Activated naive CD4-positive, alpha-beta T cell treated with anti-CD3 and anti-CD28 coated beads for 36 hours (primary cell): ENCODE measurements at regions not wholly inside any gene's neighbourhood (a gene's known extent, or its start where the extent isn't known, plus 50 kb on each side); places are given as distances from the start of the nearest gene placed in this dataset.

Experiments
- CTCF ChIA-PET: fragments of 350-600 bp; sonication (Branson Sonifier 250); formaldehyde crosslinking; loops from one replicate; lab custom pipeline; 2021; ENCODE audit warnings: antibody characterized with exemption; lab: Charles Lee
- DNase-seq: peaks from one replicate; pipeline ENCODE4 v3.0.0-alpha.2; 2020
- H3K27ac Mint-ChIP-seq: one replicate; pipeline ENCODE4 v1.8.0; 2021; ENCODE audit warnings: mild to moderate bottlenecking, mixed read lengths
- H3K27me3 Mint-ChIP-seq: one replicate; pipeline ENCODE4 v1.8.0; 2021; ENCODE audit warnings: low read depth, mixed read lengths
- H3K36me3 Mint-ChIP-seq: one replicate; pipeline ENCODE4 v1.8.0; 2021; ENCODE audit warnings: low read depth, mixed read lengths
- H3K4me1 Mint-ChIP-seq: one replicate; pipeline ENCODE4 v1.8.0; 2021; ENCODE audit warnings: low read depth, mixed read lengths
- H3K4me3 Mint-ChIP-seq: one replicate; pipeline ENCODE4 v1.8.0; 2021; ENCODE audit warnings: mild to moderate bottlenecking, moderate library complexity, mixed read lengths
- H3K9me3 Mint-ChIP-seq: one replicate; pipeline ENCODE4 v1.8.0; 2021; ENCODE audit warnings: mixed read lengths
- intact Hi-C: fragments of 100-400 bp; cut with micrococcal nuclease; formaldehyde crosslinking; loops from one replicate; pipeline ENCODE4 v1.15.1; 2023

DNA sequence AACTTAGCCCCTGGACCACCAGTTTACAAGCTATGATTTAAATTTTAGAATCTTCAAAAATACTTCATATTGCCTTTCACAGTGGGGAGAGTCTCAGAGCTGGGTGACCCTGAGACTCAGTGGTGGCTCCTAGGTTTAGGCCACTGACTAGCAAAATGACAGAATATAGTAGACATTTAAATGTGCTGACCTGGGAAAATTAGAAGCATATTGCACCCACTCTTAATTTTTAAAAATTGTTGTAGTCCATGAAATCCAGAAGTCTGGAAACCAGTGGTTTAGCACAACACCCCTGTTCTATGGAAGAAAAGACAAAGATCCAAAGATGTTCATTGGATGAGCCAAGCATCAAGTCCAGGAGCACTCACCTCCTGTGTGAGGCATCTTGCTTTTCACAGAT is 75.0 kb upstream of the PAPPA start:
- intact Hi-C loops = no loop called here
- Mint-ChIP-seq H3K36me3 (no peaks in the 10 kb centered on the region), H3K27ac (no peak overlapping the region), H3K27me3 (peaks cover 2% of the 10 kb centered on the region), H3K4me3 (no peak overlapping the region), H3K4me1 (no peaks in the 10 kb centered on the region), H3K9me3 (no peaks in the 10 kb centered on the region)
- no peak for DNase-seq
- CTCF ChIA-PET = no interaction called here

DNA sequence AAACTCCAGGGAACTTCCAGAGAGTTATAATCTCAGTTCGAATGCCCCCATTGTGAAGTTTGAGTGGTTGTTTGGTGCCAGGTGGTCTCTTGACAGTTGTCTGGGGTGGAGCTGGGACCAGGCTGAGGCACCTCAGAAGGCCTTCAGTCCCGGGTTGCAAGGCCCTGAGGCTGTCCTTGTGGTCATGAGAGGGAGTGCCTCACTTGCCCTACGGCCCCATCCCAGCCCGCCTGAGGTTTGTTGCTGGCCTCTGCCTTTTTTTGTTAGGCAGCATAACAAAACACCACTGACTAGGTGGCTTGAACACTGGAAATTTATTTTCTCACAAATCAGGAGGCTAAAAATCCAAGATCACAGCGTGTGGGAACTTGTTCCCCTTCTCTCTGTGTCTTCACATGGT is 73.0 kb upstream of the PAPPA start:
- CTCF ChIA-PET = no interaction called here
- Mint-ChIP-seq H3K27me3 (no peaks in the 10 kb centered on the region), H3K4me1 (no peaks in the 10 kb centered on the region), H3K4me3 (no peak overlapping the region), H3K9me3 (no peaks in the 10 kb centered on the region), H3K36me3 (no peaks in the 10 kb centered on the region), H3K27ac (no peak overlapping the region)
- DNase-seq = no peak
- intact Hi-C loops = no loop called here

DNA sequence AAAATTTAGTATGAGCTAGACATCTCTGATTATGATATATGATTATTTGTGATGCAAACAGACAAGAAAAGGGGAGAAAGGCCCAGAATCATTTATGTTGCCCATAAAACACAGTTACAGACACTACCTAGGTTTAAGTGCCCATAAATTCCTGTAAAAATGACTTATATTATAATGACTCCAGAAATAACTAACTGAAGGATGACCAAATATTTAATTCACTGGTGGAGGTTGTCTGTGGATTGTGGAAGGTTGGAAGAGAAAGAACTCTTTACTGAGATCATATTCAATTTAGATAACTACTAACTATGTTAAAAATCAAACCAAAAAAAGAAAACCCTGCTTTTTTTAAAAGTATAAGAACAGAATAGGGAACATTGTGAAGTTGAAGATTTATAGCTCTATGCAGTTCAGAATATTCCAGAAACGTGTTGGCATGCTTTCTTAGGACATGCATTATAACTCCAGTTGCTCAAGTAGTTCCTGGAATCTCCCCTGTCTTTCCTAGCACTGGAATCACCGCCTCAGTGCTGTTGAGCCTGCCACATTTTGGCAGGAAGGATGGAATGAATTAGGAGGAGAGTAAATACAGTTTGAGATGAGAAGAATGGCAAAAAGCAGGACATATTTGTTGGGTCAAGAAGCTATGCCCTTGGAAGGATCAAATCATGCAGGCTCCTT is 72.0 kb upstream of the PAPPA start:
- Mint-ChIP-seq H3K4me1 (no peaks in the 10 kb centered on the region), H3K27ac (no peak overlapping the region), H3K36me3 (no peaks in the 10 kb centered on the region), H3K27me3 (no peaks in the 10 kb centered on the region), H3K4me3 (no peak overlapping the region), H3K9me3 (no peaks in the 10 kb centered on the region)
- CTCF ChIA-PET = no interaction called here
- intact Hi-C loops = no loop called here
- no peak for DNase-seq

DNA sequence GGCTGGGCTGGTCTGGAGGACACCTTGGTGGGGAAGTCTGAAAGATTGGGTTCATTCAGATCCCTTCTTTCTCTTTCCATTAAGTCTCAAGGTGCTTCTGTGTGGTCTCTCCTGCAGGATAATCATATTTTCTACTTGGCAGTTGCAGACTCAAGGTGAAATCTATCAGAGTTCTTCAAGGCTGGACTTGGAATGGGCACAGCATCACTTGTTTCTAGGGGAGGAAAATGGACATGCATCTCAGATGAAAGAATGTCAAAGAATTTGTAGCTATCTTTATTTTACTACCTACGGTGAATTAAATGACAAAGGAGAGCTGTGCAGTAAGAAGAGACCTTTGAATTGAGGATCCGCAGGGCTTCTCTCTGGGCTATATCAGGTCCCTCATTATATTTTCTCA is 69.8 kb upstream of the PAPPA start:
- CTCF ChIA-PET = interaction anchor here (0.6 kb wide), 1 partner anchor 10 kb away, joined by 5 read pairs; no protein-coding TSS in a partner anchor
- no peak overlapping the region for H3K27ac Mint-ChIP-seq
- no peaks in the 10 kb centered on the region for H3K27me3 Mint-ChIP-seq
- H3K4me3 Mint-ChIP-seq = no peak overlapping the region
- no peak for DNase-seq
- no peaks in the 10 kb centered on the region for H3K36me3 Mint-ChIP-seq
- no peaks in the 10 kb centered on the region for H3K4me1 Mint-ChIP-seq
- intact Hi-C loops = no loop called here
- H3K9me3 Mint-ChIP-seq = peaks cover 1% of the 10 kb centered on the region

DNA sequence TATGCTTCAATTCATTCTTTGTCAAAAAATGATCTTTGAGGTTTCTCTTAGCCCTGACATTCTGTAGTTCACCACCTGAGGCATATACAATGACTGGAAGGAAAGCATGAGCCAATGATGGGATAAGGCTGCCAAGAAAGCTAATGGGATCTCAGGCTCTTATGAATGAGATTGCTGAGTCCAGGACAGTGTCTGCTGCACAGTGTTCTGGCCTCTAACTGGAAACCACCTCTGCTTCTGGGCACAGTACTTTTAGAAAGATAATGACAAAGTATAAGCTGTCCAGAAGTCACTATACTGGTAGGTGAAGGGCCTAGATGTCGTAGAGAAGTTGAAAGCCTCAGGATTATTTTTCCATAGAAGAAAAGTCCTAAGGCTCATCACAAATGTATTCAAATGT is 69.1 kb upstream of the PAPPA start:
- no peak for DNase-seq
- no peaks in the 10 kb centered on the region for H3K27me3 Mint-ChIP-seq
- H3K4me3 Mint-ChIP-seq = no peak overlapping the region
- intact Hi-C loops = no loop called here
- H3K4me1 Mint-ChIP-seq = no peaks in the 10 kb centered on the region
- H3K27ac Mint-ChIP-seq = no peak overlapping the region
- CTCF ChIA-PET = no interaction called here
- peaks cover 1% of the 10 kb centered on the region for H3K9me3 Mint-ChIP-seq
- H3K36me3 Mint-ChIP-seq = no peaks in the 10 kb centered on the region

DNA sequence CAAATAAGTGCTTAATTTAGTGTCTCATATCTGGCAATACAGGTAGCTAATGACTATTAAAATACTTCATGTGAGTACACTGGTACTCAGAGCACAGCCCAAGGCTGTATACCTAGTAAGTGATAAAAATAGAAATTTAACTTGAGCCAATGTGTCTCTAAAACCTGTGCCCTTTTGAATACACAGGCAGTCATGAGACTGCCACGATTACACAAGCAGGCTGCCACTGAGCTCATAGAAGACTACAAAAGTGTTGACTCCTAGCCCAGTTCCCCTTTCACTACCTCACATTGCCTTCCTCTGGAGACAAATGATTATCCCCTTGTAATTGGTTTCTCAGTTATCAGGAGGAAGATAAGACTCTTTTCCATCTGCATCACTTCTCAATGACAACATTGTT is 66.3 kb upstream of the PAPPA start:
- CTCF ChIA-PET = no interaction called here
- no peak overlapping the region for H3K4me3 Mint-ChIP-seq
- no peak overlapping the region for H3K27ac Mint-ChIP-seq
- no peaks in the 10 kb centered on the region for H3K4me1 Mint-ChIP-seq
- H3K36me3 Mint-ChIP-seq = no peaks in the 10 kb centered on the region
- DNase-seq = no peak
- intact Hi-C loops = no loop called here
- peaks cover 8% of the 10 kb centered on the region for H3K9me3 Mint-ChIP-seq
- H3K27me3 Mint-ChIP-seq = no peaks in the 10 kb centered on the region

DNA sequence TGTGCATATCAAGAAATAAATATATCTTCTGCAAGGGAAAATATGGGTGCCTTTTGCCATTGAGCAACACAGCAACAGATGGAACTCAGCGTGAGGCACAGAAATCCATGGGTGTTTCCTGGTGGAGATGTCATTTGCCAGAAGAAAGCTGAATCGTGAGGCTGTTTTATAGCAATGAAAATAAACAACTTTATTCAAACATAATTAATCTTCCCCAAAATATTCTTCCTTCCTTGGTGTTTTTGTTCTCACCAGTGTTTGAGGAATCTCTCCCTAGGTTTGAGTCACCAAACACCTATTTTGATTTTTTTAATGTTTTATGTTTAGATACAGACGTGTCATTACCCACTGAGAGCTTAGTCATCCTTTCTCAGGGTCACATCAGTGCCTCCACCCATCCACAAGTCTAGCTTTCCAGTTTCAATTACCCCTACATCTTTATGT is 65.8 kb upstream of the PAPPA start:
- no peaks in the 10 kb centered on the region for H3K36me3 Mint-ChIP-seq
- CTCF ChIA-PET = no interaction called here

DNA sequence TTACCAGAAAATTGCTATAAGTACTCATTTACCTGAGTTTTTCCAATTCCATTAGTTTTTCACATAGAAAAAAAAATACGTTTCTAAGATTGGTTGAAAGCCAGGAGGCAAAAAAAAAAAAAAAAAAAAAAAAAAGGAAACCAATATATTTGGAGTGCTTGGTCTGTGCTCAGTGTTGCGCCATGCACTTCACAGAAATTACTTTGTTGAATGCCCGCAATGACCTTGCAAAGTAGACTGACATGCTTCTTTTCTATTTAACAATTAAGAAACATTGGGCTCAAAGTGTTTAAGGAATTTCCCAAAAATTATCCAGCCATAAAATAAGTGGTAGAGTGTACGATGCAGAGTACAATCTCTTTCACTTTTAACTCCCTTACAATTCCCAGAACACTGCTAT is 65.2 kb upstream of the PAPPA start:
- Mint-ChIP-seq H3K27me3 (no peaks in the 10 kb centered on the region), H3K27ac (no peak overlapping the region), H3K4me3 (no peak overlapping the region), H3K4me1 (no peaks in the 10 kb centered on the region), H3K36me3 (no peaks in the 10 kb centered on the region), H3K9me3 (peaks cover 8% of the 10 kb centered on the region)
- CTCF ChIA-PET = no interaction called here
- intact Hi-C loops = no loop called here
- no peak for DNase-seq

More for the DNA sequence above, 65.8 kb upstream of the PAPPA start:
- Mint-ChIP-seq H3K27ac (no peak overlapping the region), H3K4me3 (no peak overlapping the region), H3K4me1 (no peaks in the 10 kb centered on the region), H3K9me3 (peaks cover 8% of the 10 kb centered on the region), H3K27me3 (no peaks in the 10 kb centered on the region)
- DNase-seq = no peak
- intact Hi-C loops = no loop called here

DNA sequence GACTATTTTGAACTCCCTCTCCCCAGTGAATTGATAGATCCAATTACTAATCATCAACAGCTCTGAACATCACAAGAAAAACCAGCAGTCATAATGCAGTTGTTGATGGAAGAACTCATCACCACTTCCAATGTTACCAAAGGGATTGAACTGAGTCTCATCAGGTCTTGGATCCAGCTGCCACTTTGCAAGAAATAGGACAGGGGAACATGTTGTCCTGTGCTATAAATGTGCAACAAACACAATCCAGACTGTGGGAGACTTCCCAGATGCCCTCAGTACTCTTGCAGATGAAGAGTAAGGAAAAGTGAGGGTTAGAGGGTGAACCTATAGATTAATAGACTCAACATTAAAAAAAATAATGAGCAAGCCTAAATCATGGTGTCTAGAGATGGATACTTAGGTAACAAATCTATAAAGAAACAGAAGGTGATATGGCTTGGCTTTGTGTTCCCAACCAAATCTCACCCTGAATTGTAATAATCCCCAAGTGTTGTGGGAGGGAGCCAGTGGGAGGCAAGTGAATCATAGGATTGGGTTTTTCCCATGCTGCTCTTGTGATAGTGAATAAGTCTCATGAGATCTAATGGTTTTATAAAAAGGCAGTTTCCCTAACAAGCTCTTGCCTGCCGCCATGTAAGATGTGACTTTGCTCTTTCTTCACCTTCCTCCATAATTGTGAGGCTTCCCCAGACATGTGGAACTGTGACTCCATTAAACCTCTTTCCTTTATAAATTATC is 63.4 kb upstream of the PAPPA start:
- intact Hi-C loops = no loop called here
- CTCF ChIA-PET = no interaction called here
- no peak overlapping the region for H3K27ac Mint-ChIP-seq

DNA sequence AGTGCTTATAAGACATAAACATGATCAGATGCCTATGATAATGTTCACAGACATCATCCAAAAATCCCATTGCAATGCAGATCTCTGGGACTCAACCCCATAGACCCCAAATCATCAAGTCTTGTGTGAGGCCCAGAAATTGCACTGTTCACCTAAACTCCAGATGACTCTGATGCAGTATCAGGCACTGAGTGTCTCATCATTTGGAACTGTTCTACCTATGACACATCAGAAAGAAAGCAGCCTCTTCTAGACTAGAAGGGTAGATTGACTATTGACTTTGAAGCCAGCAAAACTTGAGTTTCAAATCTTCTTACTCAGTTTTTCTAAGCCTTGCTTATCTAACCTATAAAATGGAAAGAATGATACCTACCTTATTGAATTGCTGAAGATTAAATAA is 58.7 kb upstream of the PAPPA start:
- Mint-ChIP-seq H3K4me3 (no peak overlapping the region), H3K27ac (no peak overlapping the region), H3K9me3 (peaks cover 9% of the 10 kb centered on the region), H3K27me3 (peaks cover 2% of the 10 kb centered on the region), H3K36me3 (no peaks in the 10 kb centered on the region), H3K4me1 (no peaks in the 10 kb centered on the region)
- DNase-seq = no peak
- intact Hi-C loops = no loop called here
- CTCF ChIA-PET = interaction anchor here (0.7 kb wide), 1 partner anchor 82 kb away, joined by 5 read pairs; no protein-coding TSS in a partner anchor

More for the DNA sequence above, 63.4 kb upstream of the PAPPA start:
- Mint-ChIP-seq H3K4me1 (no peaks in the 10 kb centered on the region), H3K4me3 (no peak overlapping the region), H3K9me3 (peaks cover 8% of the 10 kb centered on the region), H3K27me3 (no peaks in the 10 kb centered on the region), H3K36me3 (no peaks in the 10 kb centered on the region)
- no peak for DNase-seq

DNA sequence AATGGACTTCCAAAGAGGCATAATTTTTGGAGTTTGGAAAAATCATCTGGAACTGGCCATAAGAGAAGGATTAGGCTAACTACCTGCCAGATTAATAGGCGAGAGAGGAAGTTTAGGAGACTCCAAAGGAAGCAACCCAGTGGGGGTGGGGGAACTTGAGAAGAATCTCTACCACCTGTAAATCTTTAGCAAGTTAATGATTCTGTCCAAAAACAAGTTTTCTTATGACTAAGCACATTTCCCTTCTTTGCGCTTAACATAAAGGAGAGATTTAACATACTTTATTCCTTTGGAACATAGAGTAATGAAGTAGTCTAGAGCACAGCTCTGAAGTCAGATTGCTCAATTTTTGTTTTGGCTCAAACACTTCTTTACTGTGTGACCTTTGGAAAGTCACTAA is 58.2 kb upstream of the PAPPA start:
- no peak for DNase-seq
- intact Hi-C loops = no loop called here
- Mint-ChIP-seq H3K36me3 (no peaks in the 10 kb centered on the region), H3K4me1 (no peaks in the 10 kb centered on the region), H3K4me3 (no peak overlapping the region), H3K27me3 (peaks cover 2% of the 10 kb centered on the region), H3K27ac (no peak overlapping the region), H3K9me3 (peaks cover 7% of the 10 kb centered on the region)
- CTCF ChIA-PET = no interaction called here

DNA sequence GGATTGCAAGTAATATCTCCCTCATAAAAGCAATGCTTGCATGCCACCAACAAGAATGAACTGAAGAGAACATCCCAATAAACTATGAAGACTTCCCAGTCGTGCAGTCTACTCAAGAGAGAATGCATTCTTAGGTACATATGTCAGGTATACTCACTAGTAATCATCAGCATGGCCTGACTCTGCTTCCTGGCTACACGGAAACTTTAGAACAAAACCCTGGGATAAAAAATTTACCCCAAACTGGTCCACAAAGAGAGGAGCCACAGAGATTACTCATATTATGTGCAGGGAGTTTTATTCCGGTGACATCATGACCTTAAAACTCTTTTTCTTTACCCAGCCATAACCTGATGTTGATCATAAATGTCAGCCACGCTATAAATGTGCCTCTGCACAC is 57.5 kb upstream of the PAPPA start:
- H3K27ac Mint-ChIP-seq = no peak overlapping the region
- DNase-seq = no peak
- intact Hi-C loops = no loop called here
- H3K4me1 Mint-ChIP-seq = no peaks in the 10 kb centered on the region
- H3K9me3 Mint-ChIP-seq = peaks cover 2% of the 10 kb centered on the region
- no peak overlapping the region for H3K4me3 Mint-ChIP-seq
- CTCF ChIA-PET = no interaction called here
- H3K27me3 Mint-ChIP-seq = peaks cover 2% of the 10 kb centered on the region
- no peaks in the 10 kb centered on the region for H3K36me3 Mint-ChIP-seq

DNA sequence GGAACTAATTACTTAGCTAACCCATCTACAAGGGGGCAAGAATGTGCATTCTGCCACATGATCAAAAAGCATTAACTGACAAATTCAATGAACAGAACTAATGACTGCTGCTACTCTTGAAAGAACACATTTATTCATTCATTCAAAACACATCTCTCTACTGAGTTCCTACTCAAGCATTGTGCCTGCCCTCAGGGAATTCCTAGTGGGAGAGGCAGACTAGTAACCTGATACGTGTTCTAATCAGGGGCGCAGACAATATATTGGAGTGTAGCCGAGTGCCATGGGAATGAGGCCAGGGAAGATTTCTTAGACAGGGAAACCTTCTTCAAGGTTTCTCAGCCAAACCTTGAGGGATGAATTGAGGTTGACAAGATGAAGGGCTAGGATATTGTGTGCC is 56.7 kb upstream of the PAPPA start:
- CTCF ChIA-PET = no interaction called here
- Mint-ChIP-seq H3K4me3 (no peak overlapping the region), H3K36me3 (no peaks in the 10 kb centered on the region), H3K9me3 (peaks cover 2% of the 10 kb centered on the region), H3K27ac (no peak overlapping the region), H3K4me1 (no peaks in the 10 kb centered on the region), H3K27me3 (peaks cover 2% of the 10 kb centered on the region)
- intact Hi-C loops = no loop called here
- no peak for DNase-seq
